ENCODE measurements at regions not wholly inside any gene's neighbourhood (a gene's known extent, or its start where the extent isn't known, plus 50 kb on each side); places are given as distances from the start of the nearest gene placed in this dataset.

- WGBS, 2 donors: 92 to 96% methylated on average over 2 of the region's 2 CpGs
- Histone ChIP-seq H3K4me1 (no peaks in the 10 kb centered on the region), H3K36me3 (ENCODE audit: low read depth, missing control alignments) (no peaks in the 10 kb centered on the region), H3K9me3 (no peaks in the 10 kb centered on the region), H3K4me3 (no peak overlapping the region), H3K27ac (no peak overlapping the region), H3K27me3 (no peaks in the 10 kb centered on the region)
- no peak for DNase-seq
- intact Hi-C loops (cut with DNase I; ENCODE audit: low total_unique reads): no loop called here
- TF ChIP-seq POLR2A (IDR thresholded peaks at IDR 0.05) (no peak), CTCF (IDR thresholded peaks at IDR 0.05) (no peak)
Measured at GRCh38 chr2:65486282-65486681, 53.9 kb upstream of the SPRED2 start.

GRCh38 chr2:65485839-65486238, 53.4 kb upstream of the SPRED2 start:
- no peaks in the 10 kb centered on the region for H3K27me3 ChIP-seq
- H3K4me1 ChIP-seq: no peaks in the 10 kb centered on the region
- no peak overlapping the region for H3K4me3 ChIP-seq
- H3K9me3 ChIP-seq: no peaks in the 10 kb centered on the region
- TF ChIP-seq POLR2A (IDR thresholded peaks at IDR 0.05): no peak
- TF ChIP-seq CTCF (IDR thresholded peaks at IDR 0.05): no peak
- 91 to 98% methylated on average over 5 of the region's 5 CpGs for WGBS, 2 donors
- no peaks in the 10 kb centered on the region for H3K36me3 ChIP-seq (ENCODE audit: low read depth, missing control alignments)
- no peak for DNase-seq
- intact Hi-C loops (cut with DNase I; ENCODE audit: low total_unique reads): no loop called here
- no peak overlapping the region for H3K27ac ChIP-seq

GRCh38 chr2:65483763-65484162, 51.4 kb upstream of the SPRED2 start:
- 76 to 89% methylated on average over 4 of the region's 4 CpGs for WGBS, 2 donors
- no peak overlapping the region for H3K4me3 ChIP-seq
- H3K27ac ChIP-seq: no peak overlapping the region
- H3K27me3 ChIP-seq: no peaks in the 10 kb centered on the region
- no peaks in the 10 kb centered on the region for H3K9me3 ChIP-seq
- H3K36me3 ChIP-seq (ENCODE audit: low read depth, missing control alignments): no peaks in the 10 kb centered on the region
- TF ChIP-seq POLR2A (IDR thresholded peaks at IDR 0.05) (no peak), CTCF (IDR thresholded peaks at IDR 0.05) (no peak)
- intact Hi-C loops (cut with DNase I; ENCODE audit: low total_unique reads): no loop called here
- no peak for DNase-seq
- no peaks in the 10 kb centered on the region for H3K4me1 ChIP-seq

- intact Hi-C loops (cut with DNase I; ENCODE audit: low total_unique reads): no loop called here
- no peaks in the 10 kb centered on the region for H3K9me3 ChIP-seq
- no peak for DNase-seq
- H3K27ac ChIP-seq: no peak overlapping the region
- no peak for TF ChIP-seq CTCF (IDR thresholded peaks at IDR 0.05)
- TF ChIP-seq POLR2A (IDR thresholded peaks at IDR 0.05): no peak
- 90 to 96% methylated on average over 3 of the region's 3 CpGs for WGBS, 2 donors
- no peak overlapping the region for H3K4me3 ChIP-seq
- H3K4me1 ChIP-seq: no peaks in the 10 kb centered on the region
- no peaks in the 10 kb centered on the region for H3K27me3 ChIP-seq
- no peaks in the 10 kb centered on the region for H3K36me3 ChIP-seq (ENCODE audit: low read depth, missing control alignments)
Measured at GRCh38 chr2:65482971-65483370, 50.6 kb upstream of the SPRED2 start.

Small RNA genes in the stretch of these regions (microRNA-seq; reads per million reads assigned to microRNA genes)
- gene MIR4778 (ENCODE audit: borderline number of aligned reads in 2 of 2, borderline replicate concordance in 1 of 2): 0 reads per million in 2 donors

Small RNA genes in the stretch of these regions (small RNA-seq; reads per million reads assigned to genes)
- gene MIR4778: 0 reads per million in 2 donors
- 0 reads per million in 2 donors for gene RN7SL635P
- 0 reads per million in 2 donors for gene VTRNA2-2P
